Smooth muscle cell (in vitro differentiated cells): ENCODE measurements at regions not wholly inside any gene's neighbourhood (a gene's known extent, or its start where the extent isn't known, plus 50 kb on each side); places are given as distances from the start of the nearest gene placed in this dataset.

ENCODE experiments used
- DNase-seq: peaks from one replicate; lab custom pipeline; 2025; ENCODE audit not compliant: unreplicated experiment; lab: John Stamatoyannopoulos, UW
- H2AFZ ChIP-seq: fragments of 200-600 bp; sonication (generic); 2 replicates; pipeline ENCODE4 v1.6.0; 2016; ENCODE audit warnings: antibody characterized with exemption, low read depth, mild to moderate bottlenecking
- H3F3A ChIP-seq: fragments of 200-600 bp; sonication (generic); 2 replicates; pipeline ENCODE4 v1.6.0; 2017; ENCODE audit warnings: antibody characterized with exemption, low read depth
- H3K27ac ChIP-seq: fragments of 200-600 bp; sonication (generic); 2 replicates; pipeline ENCODE4 v1.5.1; 2016; ENCODE audit warnings: low read depth, mild to moderate bottlenecking
- H3K27me3 ChIP-seq: fragments of 200-600 bp; sonication (generic); 2 replicates; pipeline ENCODE4 v1.6.1; 2016; ENCODE audit warnings: low read depth, mild to moderate bottlenecking
- H3K36me3 ChIP-seq: fragments of 200-600 bp; sonication (generic); 2 replicates; pipeline ENCODE4 v1.5.1; 2016; ENCODE audit warnings: low read depth
- H3K4me1 ChIP-seq: fragments of 200-600 bp; sonication (generic); 2 replicates; pipeline ENCODE4 v1.5.1; 2016; ENCODE audit warnings: low read depth
- H3K4me2 ChIP-seq: fragments of 200-600 bp; sonication (generic); 2 replicates; pipeline ENCODE4 v1.6.0; 2016; ENCODE audit warnings: mild to moderate bottlenecking
- H3K4me3 ChIP-seq: fragments of 200-600 bp; sonication (generic); 2 replicates; pipeline ENCODE4 v1.5.1; 2016; ENCODE audit warnings: mild to moderate bottlenecking
- H3K79me2 ChIP-seq: fragments of 200-600 bp; sonication (generic); 2 replicates; pipeline ENCODE4 v1.6.0; 2016; ENCODE audit warnings: low read depth, mild to moderate bottlenecking
- H3K9ac ChIP-seq: fragments of 200-600 bp; sonication (generic); 2 replicates; pipeline ENCODE4 v1.6.0; 2016; ENCODE audit warnings: low read depth
- H3K9me3 ChIP-seq: fragments of 200-600 bp; sonication (generic); replicated peaks from 2 replicates; pipeline ENCODE4 v1.5.1; 2016; ENCODE audit warnings: low read depth
- H4K20me1 ChIP-seq: fragments of 200-600 bp; sonication (generic); 2 replicates; pipeline ENCODE4 v1.6.0; 2016; ENCODE audit warnings: low read depth
- CTCF ChIP-seq: fragments of 200-600 bp; sonication (generic); IDR thresholded peaks from 2 replicates; pipeline ENCODE4 v1.5.1; 2017; ENCODE audit warnings: borderline replicate concordance, mild to moderate bottlenecking, antibody characterized with exemption; ENCODE audit not compliant: insufficient read depth, poor library complexity, severe bottlenecking
- WGBS: methylation state at CpG from one replicate; pipeline ENCODE4 v1.1.7; 2016; ENCODE audit warnings: low lambda C conversion rate; 5-methylcytosine and 5-hydroxymethylcytosine counted together

DNA sequence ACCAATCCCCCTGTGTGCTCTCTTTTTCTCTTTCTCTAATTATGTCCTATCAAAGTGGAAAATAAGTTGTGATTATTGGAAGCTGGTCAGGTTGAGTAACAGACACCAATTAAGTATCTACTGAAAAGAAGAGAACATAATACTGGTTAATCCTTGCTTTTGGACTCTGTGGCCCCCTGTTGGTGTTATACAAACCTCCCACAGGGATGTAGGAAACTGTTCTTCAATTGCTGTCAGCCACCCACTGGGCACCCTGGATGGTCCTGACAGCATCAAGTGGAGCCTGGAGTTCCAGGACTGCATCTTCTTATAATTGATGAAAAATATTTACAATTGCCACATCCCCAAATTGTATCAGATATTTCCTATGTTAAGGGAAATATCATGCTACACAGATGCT, 939.7 kb downstream of the KCNMA1 start:
- Histone ChIP-seq H3K4me1 (no peaks in the 10 kb centered on the region), H3F3A (no peaks in the 10 kb centered on the region), H2AFZ (no peak overlapping the region), H3K9me3 (no peaks in the 10 kb centered on the region), H3K4me2 (no peak overlapping the region), H4K20me1 (no peaks in the 10 kb centered on the region), H3K9ac (no peak overlapping the region), H3K4me3 (no peak overlapping the region), H3K79me2 (no peaks in the 10 kb centered on the region), H3K27ac (no peak overlapping the region), H3K36me3 (no peaks in the 10 kb centered on the region), H3K27me3 (no peaks in the 10 kb centered on the region)
- no peak for DNase-seq
- TF ChIP-seq CTCF = no peak

- Histone ChIP-seq H2AFZ (no peak overlapping the region), H3K79me2 (no peaks in the 10 kb centered on the region), H3K9me3 (no peaks in the 10 kb centered on the region), H3K4me2 (no peak overlapping the region), H3K4me1 (no peaks in the 10 kb centered on the region), H3K9ac (no peak overlapping the region), H4K20me1 (no peaks in the 10 kb centered on the region), H3K4me3 (no peak overlapping the region), H3K27ac (no peak overlapping the region), H3K27me3 (no peaks in the 10 kb centered on the region), H3K36me3 (no peaks in the 10 kb centered on the region), H3F3A (no peaks in the 10 kb centered on the region)
- no peak for TF ChIP-seq CTCF
- DNase-seq = no peak
Observed at GRCh38 chr10:76695069-76695468, 942.5 kb downstream of the KCNMA1 start.

DNA sequence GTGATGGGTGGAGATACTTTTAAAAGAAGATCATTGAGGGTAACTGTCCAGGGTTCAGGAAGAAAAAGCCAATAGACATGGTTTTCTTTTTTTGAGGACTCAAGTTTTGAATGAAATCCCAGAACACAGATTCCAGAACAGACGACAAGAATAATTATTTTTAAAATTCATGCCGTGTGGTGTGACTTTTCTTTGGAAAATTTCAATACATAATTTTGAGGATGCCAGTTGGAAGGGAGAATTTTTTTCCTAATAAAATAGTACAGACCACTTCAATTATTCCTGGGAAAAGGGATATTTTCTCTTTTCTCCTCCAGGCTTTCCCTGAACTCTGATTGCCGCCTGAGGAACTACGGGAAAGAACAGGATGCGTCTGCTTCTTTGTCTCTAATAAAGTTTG, 951.4 kb downstream of the KCNMA1 start:
- no peak overlapping the region for H2AFZ ChIP-seq
- WGBS = 85% methylated on average over 5 of the region's 5 CpGs
- H3K4me1 ChIP-seq = no peaks in the 10 kb centered on the region
- H3K9ac ChIP-seq = no peak overlapping the region
- no peaks in the 10 kb centered on the region for H3K27me3 ChIP-seq
- TF ChIP-seq CTCF = no peak
- H3F3A ChIP-seq = no peaks in the 10 kb centered on the region
- DNase-seq = no peak
- no peak overlapping the region for H3K4me3 ChIP-seq
- H3K4me2 ChIP-seq = no peak overlapping the region
- no peaks in the 10 kb centered on the region for H3K36me3 ChIP-seq
- H3K27ac ChIP-seq = no peak overlapping the region
- H4K20me1 ChIP-seq = no peaks in the 10 kb centered on the region
- no peaks in the 10 kb centered on the region for H3K9me3 ChIP-seq
- H3K79me2 ChIP-seq = no peaks in the 10 kb centered on the region

DNA sequence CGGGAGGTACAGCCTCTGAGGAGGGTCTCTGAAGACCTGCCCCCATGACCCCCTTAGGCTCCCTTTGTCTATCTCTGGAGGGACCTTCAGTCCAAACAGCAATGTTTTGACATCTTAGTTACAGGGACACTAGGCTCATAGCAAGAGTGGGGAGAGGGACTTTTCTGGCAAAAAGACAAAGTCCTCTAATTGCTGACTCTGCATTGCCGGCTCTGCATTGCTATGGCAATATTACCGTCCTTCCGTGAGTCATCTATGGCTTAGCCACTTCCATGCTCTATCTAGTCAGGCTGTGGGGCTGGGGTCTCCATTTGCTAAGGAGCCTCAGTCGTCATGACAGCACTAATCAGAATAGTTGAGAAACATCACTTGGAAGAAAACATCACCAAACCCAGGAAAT, 952.6 kb downstream of the KCNMA1 start:
- WGBS = 74% methylated on average over 5 of the region's 5 CpGs
- H3K4me2 ChIP-seq = no peak overlapping the region

More for the DNA sequence above, 952.6 kb downstream of the KCNMA1 start:
- no peaks in the 10 kb centered on the region for H3K27me3 ChIP-seq
- H4K20me1 ChIP-seq = no peaks in the 10 kb centered on the region
- no peak overlapping the region for H3K27ac ChIP-seq
- H3K36me3 ChIP-seq = no peaks in the 10 kb centered on the region
- H3K79me2 ChIP-seq = no peaks in the 10 kb centered on the region
- H3F3A ChIP-seq = no peaks in the 10 kb centered on the region
- no peaks in the 10 kb centered on the region for H3K4me1 ChIP-seq
- DNase-seq = no peak
- no peak overlapping the region for H3K4me3 ChIP-seq
- no peaks in the 10 kb centered on the region for H3K9me3 ChIP-seq
- no peak overlapping the region for H2AFZ ChIP-seq
- no peak for TF ChIP-seq CTCF
- no peak overlapping the region for H3K9ac ChIP-seq
